Gastroesophageal sphincter (tissue), 4 donors: ENCODE measurements at regions not wholly inside any gene's neighbourhood (a gene's known extent, or its start where the extent isn't known, plus 50 kb on each side); places are given as distances from the start of the nearest gene placed in this dataset.

Experiments used
- ATAC-seq: fragments of 150-250 bp; one replicate; pipeline ENCODE4 v1.9.1; 2016; ENCODE audit warnings: mild to moderate bottlenecking, moderate library complexity
- H3K27ac ChIP-seq, 4 donors: fragments of 200-600 bp; sonication (generic) in 3 of 4; 1 replicate in 3 of 4; 2 replicates in 1 of 4; pipeline ENCODE4 v1.5.1; 2016 to 2019
- H3K27me3 ChIP-seq: fragments of 200-600 bp; sonication (generic); one replicate; pipeline ENCODE4 v1.5.1; 2019
- H3K36me3 ChIP-seq, 2 donors: fragments of 200-600 bp; sonication (generic); one replicate each; pipeline ENCODE4 v1.5.1; 2019; ENCODE audit warnings: control low read depth in 1 of 2
- H3K4me1 ChIP-seq, 3 donors: fragments of 200-600 bp; sonication (generic); 1 replicate in 2 of 3; 2 replicates in 1 of 3; pipeline ENCODE4 v1.5.1; 2016 to 2019; ENCODE audit warnings: control low read depth in 2 of 3
- H3K4me3 ChIP-seq, 2 donors: fragments of 200-600 bp; sonication (generic); one replicate each; pipeline ENCODE4 v1.5.1; 2019; ENCODE audit warnings: mild to moderate bottlenecking in 1 of 2, moderate library complexity in 1 of 2
- H3K9me3 ChIP-seq, 3 donors: fragments of 200-600 bp; sonication (generic); one replicate each; pipeline ENCODE4 v1.5.1; 2017 to 2019; ENCODE audit warnings: control low read depth in 2 of 3
- EP300 ChIP-seq: sonication (generic); formaldehyde crosslinking; IDR thresholded peaks from one replicate; pipeline ENCODE4 v1.6.1; 2017; ENCODE audit warnings: antibody characterized with exemption, mild to moderate bottlenecking
- POLR2A ChIP-seq, 2 donors: fragments of 450-650 bp; IDR thresholded peaks; one replicate each; pipeline ENCODE4 v1.6.1; 2017; ENCODE audit warnings: antibody characterized with exemption in 2 of 2, mild to moderate bottlenecking in 2 of 2, moderate library complexity in 1 of 2
- POLR2AphosphoS5 ChIP-seq: sonication (generic); formaldehyde crosslinking; IDR thresholded peaks from one replicate; pipeline ENCODE4 v1.6.1; 2017; ENCODE audit warnings: antibody characterized with exemption
- WGBS, 2 donors: methylation state at CpG; one replicate each; pipeline ENCODE4 v1.1.5; 2018; ENCODE audit warnings: low coverage in 1 of 2; 5-methylcytosine and 5-hydroxymethylcytosine counted together
- TF ChIP-seq, protein P1 (sequence below), 4 experiments: fragments of 200-600 bp in 2 of 4; fragments of 450-650 bp in 2 of 4; sonication (generic) in 1 of 4; IDR thresholded peaks; one replicate each; pipeline ENCODE4 v1.5.1; 2017 to 2019; ENCODE audit warnings: antibody characterized with exemption in 4 of 4, mild to moderate bottlenecking in 2 of 4, moderate library complexity in 2 of 4

DNA sequence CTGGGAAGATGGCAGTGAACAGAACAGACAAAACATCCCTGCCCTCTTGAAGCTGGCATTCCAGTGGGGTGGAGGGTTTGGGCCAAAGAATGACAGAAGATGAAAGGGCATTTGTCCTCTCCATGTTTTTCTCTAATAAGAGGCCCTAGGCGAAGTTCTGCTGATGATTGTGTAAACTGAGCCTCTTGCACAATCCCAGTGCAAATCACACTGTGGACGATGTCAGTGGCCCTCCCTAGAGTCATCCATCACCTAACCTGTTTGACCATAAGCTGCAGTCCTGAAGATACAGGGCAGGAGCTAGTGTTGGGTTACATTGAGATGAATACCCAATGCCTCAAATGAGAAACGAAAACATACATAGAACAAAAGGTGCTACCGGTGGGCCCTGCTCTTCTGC lies 622.4 kb upstream of the TBX3 start:
- H3K9me3 ChIP-seq = no peaks in the 10 kb centered on the region
- no peak for TF ChIP-seq POLR2A (IDR thresholded peaks at IDR 0.05)
- 80 to 86% methylated on average over 3 to 4 of the region's 4 CpGs for WGBS, 2 donors
- H3K27ac ChIP-seq = no peak overlapping the region
- H3K36me3 ChIP-seq = no peaks in the 10 kb centered on the region
- no peaks in the 10 kb centered on the region for H3K4me1 ChIP-seq
- no peak for ATAC-seq
- H3K27me3 ChIP-seq = peaks cover 5% of the 10 kb centered on the region
- H3K4me3 ChIP-seq = no peak overlapping the region

DNA sequence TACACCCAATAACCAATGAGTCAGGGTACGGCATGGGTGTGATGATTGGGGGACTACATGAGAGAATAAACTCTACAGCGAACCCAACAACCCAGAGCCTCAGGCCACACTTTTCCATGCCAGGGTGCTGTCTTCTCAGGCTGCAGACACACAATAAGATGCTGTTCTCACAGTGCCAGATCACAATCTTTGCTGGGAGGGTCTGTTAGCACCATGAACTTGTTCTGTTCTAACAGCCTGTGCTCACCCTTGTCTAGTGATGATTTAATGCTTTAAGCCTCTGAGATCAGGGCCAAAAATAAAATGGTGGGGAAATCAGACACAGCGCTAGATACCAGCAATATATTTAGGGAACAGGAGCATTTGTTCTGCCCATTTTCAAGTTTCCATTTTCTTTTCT lies 621.9 kb upstream of the TBX3 start:
- Histone ChIP-seq H3K4me1 (no peaks in the 10 kb centered on the region), H3K27ac (no peak overlapping the region), H3K9me3 (no peaks in the 10 kb centered on the region), H3K4me3 (no peak overlapping the region), H3K36me3 (no peaks in the 10 kb centered on the region), H3K27me3 (peaks cover 6% of the 10 kb centered on the region)
- WGBS, 2 donors = 94% methylated on average over 3 of the region's 3 CpGs
- ATAC-seq = no peak
- TF ChIP-seq EP300 (no peak), POLR2AphosphoS5 (no peak), POLR2A (IDR thresholded peaks at IDR 0.05) (no peak)
- TF ChIP-seq, protein P1, sequence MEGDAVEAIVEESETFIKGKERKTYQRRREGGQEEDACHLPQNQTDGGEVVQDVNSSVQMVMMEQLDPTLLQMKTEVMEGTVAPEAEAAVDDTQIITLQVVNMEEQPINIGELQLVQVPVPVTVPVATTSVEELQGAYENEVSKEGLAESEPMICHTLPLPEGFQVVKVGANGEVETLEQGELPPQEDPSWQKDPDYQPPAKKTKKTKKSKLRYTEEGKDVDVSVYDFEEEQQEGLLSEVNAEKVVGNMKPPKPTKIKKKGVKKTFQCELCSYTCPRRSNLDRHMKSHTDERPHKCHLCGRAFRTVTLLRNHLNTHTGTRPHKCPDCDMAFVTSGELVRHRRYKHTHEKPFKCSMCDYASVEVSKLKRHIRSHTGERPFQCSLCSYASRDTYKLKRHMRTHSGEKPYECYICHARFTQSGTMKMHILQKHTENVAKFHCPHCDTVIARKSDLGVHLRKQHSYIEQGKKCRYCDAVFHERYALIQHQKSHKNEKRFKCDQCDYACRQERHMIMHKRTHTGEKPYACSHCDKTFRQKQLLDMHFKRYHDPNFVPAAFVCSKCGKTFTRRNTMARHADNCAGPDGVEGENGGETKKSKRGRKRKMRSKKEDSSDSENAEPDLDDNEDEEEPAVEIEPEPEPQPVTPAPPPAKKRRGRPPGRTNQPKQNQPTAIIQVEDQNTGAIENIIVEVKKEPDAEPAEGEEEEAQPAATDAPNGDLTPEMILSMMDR (IDR thresholded peaks at IDR 0.05) = no peak

DNA sequence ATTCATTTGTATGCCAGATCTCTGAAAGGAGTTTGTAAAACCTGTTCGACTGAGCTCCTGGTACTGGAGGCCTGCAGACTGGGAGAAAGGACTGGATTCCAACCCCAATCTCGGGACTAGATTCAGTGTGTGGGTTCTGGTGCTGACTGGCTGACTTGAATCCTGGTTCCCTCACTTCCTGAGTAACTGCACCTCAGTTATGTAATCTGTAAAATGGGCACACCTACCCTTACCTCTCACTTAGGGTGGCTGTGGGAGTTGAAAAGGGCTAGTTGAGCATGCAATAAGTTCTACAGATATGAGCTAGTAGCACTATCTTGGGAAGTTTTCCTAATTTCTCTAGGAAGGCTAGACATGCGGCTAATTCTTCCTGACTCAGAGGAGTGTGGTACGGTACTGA lies 621.3 kb upstream of the TBX3 start:
- Histone ChIP-seq H3K4me1 (no peaks in the 10 kb centered on the region), H3K9me3 (no peaks in the 10 kb centered on the region), H3K27ac (no peak overlapping the region), H3K36me3 (no peaks in the 10 kb centered on the region), H3K27me3 (peaks cover 11% of the 10 kb centered on the region), H3K4me3 (no peak overlapping the region)
- 100% methylated on average over 1 to 4 of the region's 4 CpGs for WGBS, 2 donors
- no peak for ATAC-seq
- TF ChIP-seq POLR2A (IDR thresholded peaks at IDR 0.05) = no peak
- TF ChIP-seq EP300 = no peak
- TF ChIP-seq, protein P1 (IDR thresholded peaks at IDR 0.05) = no peak
- TF ChIP-seq POLR2AphosphoS5 = no peak

DNA sequence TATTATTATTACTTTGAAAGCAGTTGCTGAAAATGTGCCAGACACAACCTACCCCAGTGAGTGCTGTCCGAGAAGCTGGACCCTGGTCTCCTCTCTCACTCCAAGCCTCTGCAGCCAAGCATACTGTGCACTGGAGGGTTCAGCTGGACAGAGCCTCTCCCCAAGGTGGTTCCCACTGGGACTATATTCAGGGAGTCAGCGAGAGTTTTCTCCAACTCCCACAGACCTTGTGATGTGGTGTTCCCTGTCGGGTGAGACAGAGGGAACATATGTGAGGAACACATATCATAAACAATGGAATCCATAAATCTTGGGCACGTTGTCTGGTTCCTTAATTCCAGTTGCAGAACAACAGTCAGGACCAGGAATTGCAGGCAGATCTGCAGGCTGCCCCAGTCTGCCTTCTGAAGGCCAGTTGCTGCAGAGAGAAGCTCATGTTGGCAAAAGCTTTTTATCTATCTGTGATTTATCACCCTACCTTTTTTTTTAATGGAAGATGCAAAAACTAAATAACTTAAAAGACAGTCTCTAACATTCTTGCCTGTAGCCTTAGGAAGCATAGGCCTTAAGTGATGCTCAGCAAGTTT lies 619.8 kb upstream of the TBX3 start:
- Histone ChIP-seq H3K4me1 (no peaks in the 10 kb centered on the region), H3K4me3 (no peak overlapping the region), H3K9me3 (no peaks in the 10 kb centered on the region), H3K27me3 (peaks cover 18% of the 10 kb centered on the region), H3K36me3 (no peaks in the 10 kb centered on the region), H3K27ac (no peak overlapping the region)
- 18 to 67% methylated on average over 1 to 2 of the region's 4 CpGs for WGBS, 2 donors
- TF ChIP-seq EP300 (no peak), POLR2A (IDR thresholded peaks at IDR 0.05) (no peak), POLR2AphosphoS5 (no peak)
- TF ChIP-seq, protein P1 (IDR thresholded peaks at IDR 0.05) = no peak
- no peak for ATAC-seq

DNA sequence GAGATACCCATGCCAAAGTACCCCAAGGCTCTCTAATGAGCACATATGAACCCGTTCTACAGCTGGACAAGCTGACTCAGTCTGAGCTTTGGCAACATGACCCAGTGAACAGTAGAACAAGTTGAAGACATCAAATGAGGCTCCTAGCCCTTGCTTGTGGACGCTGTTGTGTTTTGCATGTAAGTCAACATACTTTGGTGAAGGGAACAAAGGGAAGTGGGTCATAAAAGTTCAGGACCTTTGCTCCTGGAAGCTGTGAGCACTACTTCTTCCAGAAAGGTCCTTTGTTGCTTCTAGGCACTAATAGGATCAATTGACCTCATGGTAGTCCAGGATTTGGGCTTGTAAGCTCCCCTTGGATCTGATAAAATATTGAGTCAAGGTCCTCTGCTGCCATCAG lies 613.5 kb upstream of the TBX3 start:
- Histone ChIP-seq H3K27ac (no peak overlapping the region), H3K4me1 (no peaks in the 10 kb centered on the region), H3K9me3 (no peaks in the 10 kb centered on the region), H3K4me3 (no peak overlapping the region), H3K36me3 (no peaks in the 10 kb centered on the region), H3K27me3 (peaks cover 34% of the 10 kb centered on the region)
- TF ChIP-seq POLR2AphosphoS5 (no peak), EP300 (no peak), POLR2A (IDR thresholded peaks at IDR 0.05) (no peak)
- TF ChIP-seq, protein P1 (IDR thresholded peaks at IDR 0.05) = no peak
- no peak for ATAC-seq
- WGBS, 2 donors = 68 to 100% methylated on average over 1 to 2 of the region's 2 CpGs
